ENCODE measurements at regions not wholly inside any gene's neighbourhood (a gene's known extent, or its start where the extent isn't known, plus 50 kb on each side); places are given as distances from the start of the nearest gene placed in this dataset.

DNA sequence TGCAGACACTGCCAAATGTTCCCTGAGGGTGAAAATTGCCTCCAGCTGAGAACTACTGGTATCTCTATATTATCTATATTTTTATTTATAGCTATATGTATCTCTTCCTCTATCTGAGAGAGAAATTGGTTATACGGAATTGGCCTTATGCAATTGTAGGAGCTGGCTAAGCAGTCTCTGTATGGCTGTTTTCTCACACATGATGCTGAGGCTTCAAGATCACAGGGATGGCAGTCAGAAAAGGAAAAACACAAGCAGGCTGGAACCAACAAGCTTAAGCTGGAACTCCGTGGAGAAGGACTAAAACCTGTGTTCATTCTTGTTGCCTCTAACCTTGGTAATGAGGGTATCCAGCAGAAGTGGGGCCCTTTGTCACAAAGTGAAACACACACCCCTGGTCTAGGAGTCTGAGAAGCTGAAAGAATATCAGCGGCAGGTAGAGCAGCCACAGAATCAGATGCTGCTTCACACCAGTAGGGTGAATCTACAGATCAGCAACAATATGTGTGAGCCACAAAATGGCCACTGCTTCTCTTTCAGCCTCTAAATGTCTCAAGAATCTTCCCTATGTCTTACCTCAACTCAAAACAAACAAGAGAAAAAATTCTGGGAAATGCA, 166.5 kb upstream of the PPP1R2C start:
- DNase-seq (ENCODE audit: low spot score) = no peak

GRCh38 chrX:42946544-42947194, 168.7 kb upstream of the PPP1R2C start:
- DNase-seq (ENCODE audit: low spot score) = no peak

- no peak for DNase-seq (ENCODE audit: low spot score)
Measured at GRCh38 chrX:42948723-42949657, 171.0 kb upstream of the PPP1R2C start.

DNA sequence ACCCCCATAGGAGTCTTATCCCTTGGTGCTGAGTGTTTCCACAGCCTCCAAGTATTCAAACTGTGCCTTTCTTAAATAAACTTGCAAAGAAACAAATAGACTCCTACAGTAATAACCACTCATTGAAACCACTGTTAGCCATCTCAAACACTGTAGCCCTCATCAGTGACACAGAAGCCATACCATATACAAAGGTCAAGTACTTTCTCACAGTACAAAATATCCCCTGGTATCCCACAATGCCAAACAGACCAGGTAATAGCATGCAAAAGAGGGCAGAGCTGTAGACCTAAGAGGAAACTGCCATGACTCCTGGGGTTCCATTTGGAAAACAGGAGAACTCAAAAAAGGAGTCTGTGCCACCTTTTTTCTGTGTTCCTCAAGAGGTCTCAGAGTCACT, 173.8 kb upstream of the PPP1R2C start:
- no peak for DNase-seq (ENCODE audit: low spot score)

DNA sequence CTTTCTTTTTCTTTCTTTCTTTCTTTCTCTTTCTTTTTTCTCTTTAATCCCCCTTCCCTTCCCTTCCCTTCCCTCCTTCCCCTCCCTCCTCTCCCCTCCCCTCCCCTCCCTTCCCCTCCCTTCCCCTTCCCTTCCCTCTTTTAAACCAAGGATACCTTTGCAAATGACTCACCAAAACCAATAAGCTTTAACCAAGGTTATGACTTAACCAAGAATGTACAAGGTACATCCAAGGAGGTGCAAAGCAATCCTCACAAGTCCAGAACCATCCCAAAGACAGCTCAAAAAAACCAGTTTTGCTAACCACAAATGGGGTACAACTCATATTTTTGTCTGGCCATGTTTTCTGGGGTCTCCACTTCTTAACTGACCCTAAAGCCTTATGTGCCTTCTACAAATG, 174.7 kb upstream of the PPP1R2C start:
- no peak for DNase-seq (ENCODE audit: low spot score)

- no peak for DNase-seq (ENCODE audit: low spot score)
Measured at GRCh38 chrX:42954880-42955279, 176.9 kb upstream of the PPP1R2C start.

DNA sequence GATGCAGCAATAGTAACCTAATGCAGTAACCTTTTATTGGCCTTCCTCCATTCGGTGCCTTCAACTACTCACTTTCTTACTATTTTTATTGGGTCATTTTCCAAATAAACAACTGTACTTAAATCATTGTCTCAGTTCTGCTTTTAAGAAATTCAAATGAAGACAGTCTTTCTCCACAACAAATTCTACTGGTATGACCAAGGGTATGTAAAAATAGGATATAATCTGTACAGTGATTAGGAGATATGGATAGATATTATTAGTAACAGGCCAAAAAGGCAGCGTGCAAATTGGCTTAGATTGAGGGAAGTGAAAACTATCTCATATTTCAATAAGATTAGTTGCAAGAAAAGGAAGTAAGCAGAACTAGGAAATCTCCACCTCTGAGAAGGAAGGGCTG, 177.4 kb upstream of the PPP1R2C start:
- DNase-seq (ENCODE audit: low spot score) = no peak

- no peak for DNase-seq (ENCODE audit: low spot score)
Measured at GRCh38 chrX:42967681-42968300, 189.8 kb upstream of the PPP1R2C start.

DNA sequence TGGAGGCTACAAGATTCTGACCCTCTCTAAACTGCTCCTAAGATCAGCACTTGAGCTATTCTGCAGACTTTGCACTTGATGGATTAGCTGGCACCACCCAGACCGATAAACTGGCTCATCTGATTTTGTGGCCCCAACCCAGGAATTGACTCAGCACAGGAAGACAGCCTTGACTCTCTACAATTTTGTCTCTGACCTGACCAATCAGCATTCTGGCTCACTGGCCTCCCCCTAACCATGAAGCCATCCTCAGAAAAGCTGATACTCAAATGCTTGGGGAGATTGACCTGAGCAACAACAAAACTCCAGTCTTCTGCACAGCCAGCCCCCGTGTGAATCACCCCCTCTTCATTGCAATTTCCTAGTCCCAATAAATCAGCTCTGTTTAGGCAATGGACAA, 195.4 kb upstream of the PPP1R2C start:
- DNase-seq (ENCODE audit: low spot score) = no peak

GRCh38 chrX:42975906-42976305, 197.9 kb upstream of the PPP1R2C start:
- no peak for DNase-seq (ENCODE audit: low spot score)

GRCh38 chrX:42976746-42977366, 198.9 kb upstream of the PPP1R2C start:
- no peak for DNase-seq (ENCODE audit: low spot score)

DNA sequence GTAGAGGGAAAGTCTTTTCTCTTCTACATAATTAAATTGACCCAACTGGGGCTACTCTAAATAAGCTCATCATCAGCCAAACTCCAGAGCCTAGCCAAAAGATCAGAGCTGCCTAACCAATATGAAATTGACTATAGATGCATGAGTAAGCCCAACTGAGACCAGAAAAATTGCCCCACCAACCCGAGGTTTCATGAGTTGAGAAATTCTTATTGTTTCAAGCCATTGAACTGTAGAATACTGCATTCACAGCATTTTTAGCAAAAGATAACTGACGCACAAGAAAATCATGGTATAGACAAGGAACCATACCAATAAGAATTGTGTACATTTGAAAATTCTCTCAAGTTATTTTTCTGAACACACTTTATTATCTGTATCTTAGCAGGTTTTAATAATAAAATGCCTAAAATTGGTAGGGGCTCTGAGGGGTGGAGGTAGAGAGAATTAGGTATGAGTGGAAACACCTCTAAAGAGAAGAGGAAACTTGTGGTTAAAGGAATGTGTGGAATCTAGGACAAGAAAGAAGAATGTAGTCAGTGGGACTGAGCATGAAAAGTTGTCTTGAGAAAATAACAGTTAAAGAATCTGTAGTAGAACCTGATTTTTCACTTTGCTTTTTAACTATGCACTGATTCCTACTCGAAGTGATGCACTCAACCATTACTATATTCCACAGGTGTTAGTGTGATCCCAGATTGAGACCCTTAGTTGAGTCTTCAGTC, 200.9 kb upstream of the PPP1R2C start:
- DNase-seq (ENCODE audit: low spot score) = no peak

DNA sequence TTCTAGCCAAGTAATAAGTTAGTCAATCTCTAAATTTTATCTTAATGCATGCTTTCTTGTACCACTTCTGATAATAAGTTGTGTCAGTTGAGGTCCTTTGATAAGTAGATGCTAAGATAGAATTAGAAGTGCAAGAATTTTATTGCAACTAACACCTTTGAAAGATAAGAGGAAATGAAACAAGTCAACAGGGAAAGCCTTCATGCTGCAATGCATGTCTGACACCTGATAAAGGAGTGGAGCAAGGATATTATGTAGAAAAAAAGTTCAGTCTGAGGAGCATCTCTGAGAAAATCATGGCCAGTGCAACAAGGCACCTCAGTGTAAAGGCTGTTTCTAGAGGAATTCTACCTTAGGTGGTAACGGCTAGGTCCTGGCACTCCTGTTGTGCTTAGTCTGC, 210.7 kb upstream of the PPP1R2C start:
- DNase-seq (ENCODE audit: low spot score) = no peak

GRCh38 chrX:42992199-42992943, 214.4 kb upstream of the PPP1R2C start:
- DNase-seq (ENCODE audit: low spot score) = peak; percentile 38

DNA sequence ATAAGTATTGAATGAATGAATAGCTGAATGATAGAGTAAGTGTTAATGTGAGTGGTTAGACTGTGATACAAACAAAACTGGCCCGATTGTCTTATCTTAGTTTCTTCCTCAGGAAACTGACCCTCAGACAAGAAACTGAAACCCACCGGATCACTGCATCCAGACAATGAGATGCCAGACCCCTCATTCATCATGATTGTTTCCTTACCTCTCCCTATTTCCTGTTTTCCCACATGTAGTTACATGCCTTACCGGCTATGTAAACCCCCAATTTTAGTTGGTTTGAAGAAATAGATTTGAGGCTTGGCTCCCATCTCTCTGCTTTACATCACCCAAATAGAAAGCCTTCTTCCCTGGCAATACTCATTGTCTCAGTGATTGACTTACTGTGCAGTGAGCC, 218.9 kb upstream of the PPP1R2C start:
- DNase-seq (ENCODE audit: low spot score) = no peak

GRCh38 chrX:43000121-43000520, 222.2 kb upstream of the PPP1R2C start:
- no peak for DNase-seq (ENCODE audit: low spot score)

- DNase-seq (ENCODE audit: low spot score) = no peak
Measured at GRCh38 chrX:43002526-43003203, 224.7 kb upstream of the PPP1R2C start.

DNA sequence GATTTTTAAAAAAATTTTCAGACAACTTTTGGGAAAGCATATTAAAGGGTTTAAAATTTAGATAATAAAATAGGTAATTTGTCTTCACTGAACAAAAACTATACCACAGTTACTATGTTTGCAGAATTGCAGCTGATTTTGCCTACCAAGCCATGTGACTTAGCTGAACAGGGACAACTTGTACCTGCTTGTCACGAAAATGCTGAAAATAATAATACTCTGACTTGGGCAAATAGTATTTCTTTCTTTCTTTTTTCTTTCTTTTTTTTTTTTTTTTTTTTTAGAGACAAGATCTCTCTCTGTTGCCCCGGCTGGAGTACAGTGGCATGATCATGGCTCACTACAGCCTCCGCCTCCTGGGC, 225.2 kb upstream of the PPP1R2C start:
- DNase-seq (ENCODE audit: low spot score) = no peak

DNA sequence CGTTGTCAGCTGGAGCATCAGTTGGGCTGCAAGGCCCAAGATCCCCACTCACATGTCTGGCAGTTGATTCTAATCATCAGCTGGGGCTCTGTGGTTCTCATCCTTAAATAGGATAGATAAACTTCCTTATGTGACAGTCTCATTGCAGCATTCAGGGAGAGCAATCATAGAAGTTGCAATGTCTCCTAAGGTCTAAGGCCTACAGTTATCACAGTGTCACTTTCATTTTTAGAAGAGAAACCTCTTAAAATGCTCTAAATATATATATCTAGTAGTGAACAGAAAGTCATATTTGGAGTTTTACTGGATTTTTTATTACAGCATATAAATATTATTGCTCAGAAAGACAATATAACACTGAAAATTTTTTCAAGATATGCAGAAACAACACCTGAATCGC, 226.0 kb upstream of the PPP1R2C start:
- DNase-seq (ENCODE audit: low spot score) = no peak

DNA sequence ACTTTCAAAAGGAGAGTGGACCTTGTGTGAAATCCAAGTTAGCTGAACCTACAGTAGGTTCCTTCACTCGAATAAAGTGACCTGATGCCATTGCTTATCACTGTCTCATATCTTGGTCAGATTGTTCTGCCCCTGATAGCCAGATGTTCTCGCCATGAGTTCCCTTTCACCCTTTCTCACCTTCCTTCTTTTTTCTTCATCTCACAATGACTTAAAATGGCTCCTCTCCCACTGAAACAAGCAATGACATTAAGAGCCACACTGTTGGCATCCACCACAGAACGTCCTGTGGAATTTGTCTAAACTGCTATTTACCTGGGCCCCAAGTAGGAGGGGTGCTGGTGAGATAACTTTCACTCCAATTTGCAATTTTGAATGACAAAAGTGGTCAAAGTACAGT, 227.6 kb upstream of the PPP1R2C start:
- no peak for DNase-seq (ENCODE audit: low spot score)
